ENCODE measurements at regions not wholly inside any gene's neighbourhood (a gene's known extent, or its start where the extent isn't known, plus 50 kb on each side); places are given as distances from the start of the nearest gene placed in this dataset.

DNA sequence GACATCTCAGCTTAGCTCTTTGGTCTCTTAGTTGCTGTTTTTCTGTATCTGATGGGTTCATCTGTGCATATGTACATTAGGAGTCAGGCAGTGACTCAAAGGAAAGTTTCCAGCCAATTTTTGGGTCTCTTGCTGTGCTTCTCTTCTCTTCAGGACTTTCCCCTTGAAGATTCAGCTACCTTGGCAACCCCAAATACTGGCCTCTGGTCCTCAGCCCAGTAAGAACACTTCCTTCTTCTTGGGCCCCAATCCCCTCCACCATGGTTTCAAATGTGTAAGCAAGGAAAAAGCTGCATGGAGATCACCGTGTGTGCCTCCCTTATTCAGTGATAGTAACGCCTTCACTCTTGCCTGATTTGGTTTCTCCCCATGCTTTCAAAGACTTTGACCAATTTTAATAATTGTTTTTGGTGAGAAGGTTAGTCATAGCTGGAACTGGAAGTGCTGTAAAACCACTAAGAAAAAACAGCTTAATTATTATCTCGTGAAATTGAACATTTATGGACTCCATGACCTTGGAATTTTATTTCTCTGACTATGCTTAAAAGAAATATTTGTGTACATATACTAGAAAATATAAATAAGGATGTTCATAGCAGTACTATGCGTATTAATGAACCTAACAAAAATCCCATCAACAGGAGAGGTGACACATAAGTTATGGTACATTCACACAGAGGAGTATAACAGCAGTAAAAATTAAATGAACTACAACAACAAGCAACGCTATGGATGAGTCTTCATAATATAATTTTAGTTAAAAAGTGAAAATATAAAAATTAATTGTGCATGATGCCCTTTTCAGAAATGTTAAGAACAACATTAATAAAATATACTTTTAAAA lies 125.3 kb upstream of the BCL6 start:
- TF ChIP-seq, protein P1, sequence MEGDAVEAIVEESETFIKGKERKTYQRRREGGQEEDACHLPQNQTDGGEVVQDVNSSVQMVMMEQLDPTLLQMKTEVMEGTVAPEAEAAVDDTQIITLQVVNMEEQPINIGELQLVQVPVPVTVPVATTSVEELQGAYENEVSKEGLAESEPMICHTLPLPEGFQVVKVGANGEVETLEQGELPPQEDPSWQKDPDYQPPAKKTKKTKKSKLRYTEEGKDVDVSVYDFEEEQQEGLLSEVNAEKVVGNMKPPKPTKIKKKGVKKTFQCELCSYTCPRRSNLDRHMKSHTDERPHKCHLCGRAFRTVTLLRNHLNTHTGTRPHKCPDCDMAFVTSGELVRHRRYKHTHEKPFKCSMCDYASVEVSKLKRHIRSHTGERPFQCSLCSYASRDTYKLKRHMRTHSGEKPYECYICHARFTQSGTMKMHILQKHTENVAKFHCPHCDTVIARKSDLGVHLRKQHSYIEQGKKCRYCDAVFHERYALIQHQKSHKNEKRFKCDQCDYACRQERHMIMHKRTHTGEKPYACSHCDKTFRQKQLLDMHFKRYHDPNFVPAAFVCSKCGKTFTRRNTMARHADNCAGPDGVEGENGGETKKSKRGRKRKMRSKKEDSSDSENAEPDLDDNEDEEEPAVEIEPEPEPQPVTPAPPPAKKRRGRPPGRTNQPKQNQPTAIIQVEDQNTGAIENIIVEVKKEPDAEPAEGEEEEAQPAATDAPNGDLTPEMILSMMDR (IDR thresholded peaks at IDR 0.05), result no peak
- no peak for TF ChIP-seq POLR2A (IDR thresholded peaks at IDR 0.05)

Measured in Peyer's patch (tissue), 4 donors.